Retina (tissue), 1 donor: ENCODE measurements at regions not wholly inside any gene's neighbourhood (a gene's known extent, or its start where the extent isn't known, plus 50 kb on each side); places are given as distances from the start of the nearest gene placed in this dataset.

Source experiments
- DNase-seq: peaks from one replicate; pipeline ENCODE4 v3.0.0-alpha.2; 2016

- DNase-seq: peak; percentile 86
Observed at GRCh38 chr22:27435844-27436576, 365.5 kb downstream of the MN1 start.

- no peak for DNase-seq
Observed at GRCh38 chr22:27436591-27436990, 365.0 kb downstream of the MN1 start.

- DNase-seq: no peak
Observed at GRCh38 chr22:27437570-27437969, 364.0 kb downstream of the MN1 start.

- peak; percentile 81 for DNase-seq
Observed at GRCh38 chr22:27438271-27438980, 363.1 kb downstream of the MN1 start.

- DNase-seq: no peak
Observed at GRCh38 chr22:27439131-27439530, 362.4 kb downstream of the MN1 start.

- no peak for DNase-seq
Observed at GRCh38 chr22:27440304-27440865, 361.2 kb downstream of the MN1 start.

- no peak for DNase-seq
Observed at GRCh38 chr22:27441706-27442475, 359.7 kb downstream of the MN1 start.

GRCh38 chr22:27443306-27443705, 358.2 kb downstream of the MN1 start:
- no peak for DNase-seq

GRCh38 chr22:27445881-27446280, 355.7 kb downstream of the MN1 start:
- no peak for DNase-seq

GRCh38 chr22:27447289-27447688, 354.3 kb downstream of the MN1 start:
- no peak for DNase-seq

GRCh38 chr22:27450448-27450847, 351.1 kb downstream of the MN1 start:
- DNase-seq: no peak

GRCh38 chr22:27452245-27452644, 349.3 kb downstream of the MN1 start:
- DNase-seq: no peak

- DNase-seq: no peak
Observed at GRCh38 chr22:27452922-27453321, 348.6 kb downstream of the MN1 start.

- no peak for DNase-seq
Observed at GRCh38 chr22:27453725-27454124, 347.8 kb downstream of the MN1 start.

- no peak for DNase-seq
Observed at GRCh38 chr22:27454807-27455450, 346.6 kb downstream of the MN1 start.

- no peak for DNase-seq
Observed at GRCh38 chr22:27455526-27455925, 346.0 kb downstream of the MN1 start.

GRCh38 chr22:27456696-27457503, 344.7 kb downstream of the MN1 start:
- DNase-seq: no peak

- no peak for DNase-seq
Observed at GRCh38 chr22:27459999-27460398, 341.6 kb downstream of the MN1 start.

- no peak for DNase-seq
Observed at GRCh38 chr22:27460591-27461347, 340.8 kb downstream of the MN1 start.

GRCh38 chr22:27461470-27461869, 340.1 kb downstream of the MN1 start:
- no peak for DNase-seq

GRCh38 chr22:27462190-27462589, 339.4 kb downstream of the MN1 start:
- DNase-seq: peak; percentile 72
